Lower lobe of right lung (tissue), 2 donors: ENCODE measurements at regions not wholly inside any gene's neighbourhood (a gene's known extent, or its start where the extent isn't known, plus 50 kb on each side); places are given as distances from the start of the nearest gene placed in this dataset.

ENCODE experiments used
- ATAC-seq, 2 donors: fragments of 200-7000 bp; cut with Tn5 transposase; one replicate each; pipeline ENCODE4 v1.9.1; 2020 to 2022; ENCODE audit warnings: mild to moderate bottlenecking in 2 of 2, moderate library complexity in 2 of 2
- DNase-seq: peaks from one replicate; pipeline ENCODE4 v3.0.0-alpha.2; 2020
- H3K27ac ChIP-seq: fragments of 200-600 bp; one replicate; pipeline ENCODE4 v1.8.0; 2022
- H3K27me3 ChIP-seq: fragments of 200-600 bp; one replicate; pipeline ENCODE4 v1.8.0; 2022; ENCODE audit warnings: low read depth
- H3K36me3 ChIP-seq: fragments of 200-600 bp; one replicate; pipeline ENCODE4 v1.8.0; 2022; ENCODE audit warnings: mild to moderate bottlenecking
- H3K4me1 ChIP-seq: fragments of 200-600 bp; one replicate; pipeline ENCODE4 v1.8.0; 2022
- H3K4me3 ChIP-seq: fragments of 200-600 bp; one replicate; pipeline ENCODE4 v1.8.0; 2022; ENCODE audit warnings: mild to moderate bottlenecking
- H3K9me3 ChIP-seq: fragments of 200-600 bp; one replicate; pipeline ENCODE4 v1.8.0; 2022
- intact Hi-C: fragments of 100-400 bp; cut with DNase I; formaldehyde crosslinking; loops from one replicate; pipeline ENCODE4 v1.11.0; 2022
- TF ChIP-seq, protein P1 (sequence below): fragments of 200-600 bp; IDR thresholded peaks from one replicate; pipeline ENCODE4 v1.8.0; 2022; ENCODE audit warnings: antibody characterized with exemption, mild to moderate bottlenecking
- donor health status: DM: no; HTN: yes; CAD: no; lungs with severe emphysema.

DNA sequence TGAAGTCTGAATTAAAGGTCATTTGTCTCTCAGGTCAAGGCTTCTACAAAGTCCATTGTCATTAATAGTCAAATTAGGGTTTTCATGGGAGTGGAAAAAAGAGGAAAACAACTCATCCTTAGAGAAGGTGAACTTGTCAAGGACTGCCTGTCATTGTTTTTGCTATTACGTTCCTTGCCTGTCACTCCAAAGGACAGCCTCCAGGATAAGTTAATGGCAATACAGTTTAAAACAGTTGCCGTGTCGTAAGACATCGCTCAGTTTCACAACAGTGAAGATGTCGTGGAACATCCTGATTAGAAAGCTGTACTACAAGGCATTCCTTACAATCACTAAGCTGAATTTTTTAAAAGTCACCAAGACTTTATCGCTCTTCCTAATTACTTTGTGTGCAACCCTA lies 466.8 kb upstream of the SMIM31 start:
- no peaks in the 10 kb centered on the region for H3K27me3 ChIP-seq
- no peaks in the 10 kb centered on the region for H3K36me3 ChIP-seq
- H3K4me3 ChIP-seq = no peak overlapping the region
- H3K4me1 ChIP-seq = no peaks in the 10 kb centered on the region
- no peak for ATAC-seq
- intact Hi-C loops = no loop called here
- no peak overlapping the region for H3K27ac ChIP-seq
- DNase-seq = no peak
- TF ChIP-seq, protein P1, sequence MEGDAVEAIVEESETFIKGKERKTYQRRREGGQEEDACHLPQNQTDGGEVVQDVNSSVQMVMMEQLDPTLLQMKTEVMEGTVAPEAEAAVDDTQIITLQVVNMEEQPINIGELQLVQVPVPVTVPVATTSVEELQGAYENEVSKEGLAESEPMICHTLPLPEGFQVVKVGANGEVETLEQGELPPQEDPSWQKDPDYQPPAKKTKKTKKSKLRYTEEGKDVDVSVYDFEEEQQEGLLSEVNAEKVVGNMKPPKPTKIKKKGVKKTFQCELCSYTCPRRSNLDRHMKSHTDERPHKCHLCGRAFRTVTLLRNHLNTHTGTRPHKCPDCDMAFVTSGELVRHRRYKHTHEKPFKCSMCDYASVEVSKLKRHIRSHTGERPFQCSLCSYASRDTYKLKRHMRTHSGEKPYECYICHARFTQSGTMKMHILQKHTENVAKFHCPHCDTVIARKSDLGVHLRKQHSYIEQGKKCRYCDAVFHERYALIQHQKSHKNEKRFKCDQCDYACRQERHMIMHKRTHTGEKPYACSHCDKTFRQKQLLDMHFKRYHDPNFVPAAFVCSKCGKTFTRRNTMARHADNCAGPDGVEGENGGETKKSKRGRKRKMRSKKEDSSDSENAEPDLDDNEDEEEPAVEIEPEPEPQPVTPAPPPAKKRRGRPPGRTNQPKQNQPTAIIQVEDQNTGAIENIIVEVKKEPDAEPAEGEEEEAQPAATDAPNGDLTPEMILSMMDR = no peak
- H3K9me3 ChIP-seq = no peaks in the 10 kb centered on the region

DNA sequence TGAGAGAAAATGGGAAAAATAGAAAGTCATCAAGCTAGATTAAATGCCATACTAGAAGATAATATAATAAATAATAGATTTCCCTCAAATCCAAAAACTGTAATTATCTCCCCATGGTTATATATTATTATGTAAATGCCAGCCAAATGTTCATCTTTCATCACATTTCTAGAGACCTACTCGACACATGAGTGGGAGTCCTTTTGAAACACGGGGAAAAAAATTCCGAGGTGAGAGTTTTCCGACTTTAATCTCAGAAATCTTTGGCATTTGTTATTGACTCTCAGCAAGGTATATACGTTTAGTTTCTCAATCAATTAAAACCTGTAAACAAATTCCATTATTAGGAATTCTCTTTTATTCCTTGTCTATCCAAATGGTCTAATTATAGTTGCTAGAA lies 465.4 kb upstream of the SMIM31 start:
- Histone ChIP-seq H3K27ac (no peak overlapping the region), H3K27me3 (no peaks in the 10 kb centered on the region), H3K9me3 (no peaks in the 10 kb centered on the region), H3K4me3 (no peak overlapping the region), H3K36me3 (no peaks in the 10 kb centered on the region), H3K4me1 (no peaks in the 10 kb centered on the region)
- TF ChIP-seq, protein P1 = no peak
- intact Hi-C loops = no loop called here
- ATAC-seq (no peak), DNase-seq (no peak)

DNA sequence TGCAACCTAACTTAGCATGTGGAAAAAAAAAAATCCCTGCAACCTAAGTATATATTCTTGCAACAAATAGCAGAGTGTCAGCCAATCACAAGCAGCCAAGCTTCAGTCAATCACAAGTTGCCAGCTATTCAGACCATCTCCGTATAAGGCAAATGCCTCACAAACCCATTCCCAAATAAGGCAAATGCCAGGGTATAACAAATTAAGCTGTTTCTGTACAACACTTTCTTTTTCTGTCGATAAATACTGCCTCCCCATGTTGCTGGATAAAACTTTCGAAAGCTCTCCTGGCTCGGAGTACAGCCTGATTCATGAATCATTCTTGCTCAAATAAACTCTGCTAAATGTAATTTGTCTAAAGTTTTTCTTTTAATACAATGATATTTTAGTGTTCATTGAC lies 460.7 kb upstream of the SMIM31 start:
- H3K36me3 ChIP-seq = no peaks in the 10 kb centered on the region
- DNase-seq (no peak), ATAC-seq (no peak)
- intact Hi-C loops = no loop called here
- H3K4me3 ChIP-seq = no peak overlapping the region
- no peaks in the 10 kb centered on the region for H3K27me3 ChIP-seq
- H3K4me1 ChIP-seq = no peaks in the 10 kb centered on the region
- TF ChIP-seq, protein P1 = no peak
- H3K27ac ChIP-seq = no peak overlapping the region
- no peaks in the 10 kb centered on the region for H3K9me3 ChIP-seq

DNA sequence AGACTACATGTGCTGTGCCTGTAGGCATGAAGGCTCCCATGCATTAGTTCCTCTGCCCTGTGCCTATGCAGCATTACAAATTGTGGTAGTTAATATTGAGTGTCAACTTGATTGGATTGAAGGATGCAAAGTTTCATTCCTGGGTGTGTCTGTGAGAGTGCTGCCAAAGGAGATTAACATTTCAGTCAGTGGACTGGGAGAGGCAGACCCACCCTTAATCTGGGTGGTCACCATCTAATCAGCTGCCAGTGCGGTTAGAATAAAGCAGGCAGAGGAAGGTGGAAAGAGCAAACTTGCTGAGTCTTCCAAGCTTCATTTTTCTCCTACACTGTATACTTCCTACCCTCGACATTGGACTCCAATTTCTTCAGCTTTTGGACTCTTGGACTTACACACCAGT lies 460.2 kb upstream of the SMIM31 start:
- Histone ChIP-seq H3K4me1 (no peaks in the 10 kb centered on the region), H3K4me3 (no peak overlapping the region), H3K36me3 (no peaks in the 10 kb centered on the region), H3K9me3 (no peaks in the 10 kb centered on the region), H3K27ac (no peak overlapping the region), H3K27me3 (no peaks in the 10 kb centered on the region)
- intact Hi-C loops = no loop called here
- ATAC-seq (no peak), DNase-seq (no peak)
- TF ChIP-seq, protein P1 = no peak

DNA sequence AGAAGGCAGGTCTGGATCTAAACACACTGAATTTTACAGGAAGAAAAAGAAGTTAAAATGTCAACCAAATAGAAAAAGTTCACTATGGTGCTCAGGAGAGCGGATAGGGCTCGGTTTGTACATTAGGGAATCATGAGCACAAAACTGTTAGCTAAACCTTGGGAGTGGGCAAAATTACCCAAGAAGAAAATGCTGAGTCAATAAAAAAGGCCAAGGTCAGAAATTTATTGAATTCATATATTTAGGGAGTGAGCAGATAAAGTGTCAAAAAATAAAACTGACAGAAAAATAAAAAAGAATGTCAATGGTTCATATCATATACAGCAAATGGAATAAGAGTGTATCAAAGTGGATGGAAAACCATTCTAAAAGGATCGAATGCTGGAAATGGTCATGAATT lies 452.5 kb upstream of the SMIM31 start:
- no peak overlapping the region for H3K4me3 ChIP-seq
- no peak for DNase-seq
- H3K4me1 ChIP-seq = no peaks in the 10 kb centered on the region
- TF ChIP-seq, protein P1 = no peak
- no peaks in the 10 kb centered on the region for H3K9me3 ChIP-seq
- H3K36me3 ChIP-seq = no peaks in the 10 kb centered on the region
- no peaks in the 10 kb centered on the region for H3K27me3 ChIP-seq
- intact Hi-C loops = no loop called here
- H3K27ac ChIP-seq = no peak overlapping the region
- no peak for ATAC-seq

DNA sequence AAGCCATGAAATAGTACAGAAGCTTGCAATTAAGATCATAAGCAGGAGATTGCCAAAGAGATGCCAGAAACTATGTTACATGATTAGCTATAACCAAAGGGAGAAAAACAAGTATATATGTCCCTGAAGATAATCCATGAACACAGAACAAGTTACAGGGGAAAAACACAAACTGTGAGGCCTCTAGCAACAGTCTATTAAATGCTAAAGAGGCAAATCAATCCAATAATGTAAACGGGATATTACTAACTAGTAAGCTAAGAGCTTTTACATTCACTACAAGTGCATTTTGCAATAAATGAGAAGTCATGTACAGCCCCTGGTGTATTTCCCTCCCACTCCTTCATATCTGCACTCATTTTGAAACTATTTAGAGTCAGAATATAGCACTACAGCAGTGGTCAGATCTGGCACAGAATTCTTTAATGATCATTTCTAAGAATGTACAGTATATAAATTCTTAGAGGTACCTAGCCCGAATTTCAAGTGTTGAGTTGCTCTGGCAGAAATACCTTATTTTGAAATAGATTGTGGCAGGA lies 449.8 kb upstream of the SMIM31 start:
- TF ChIP-seq, protein P1 = no peak
- Histone ChIP-seq H3K4me3 (no peak overlapping the region), H3K27me3 (no peaks in the 10 kb centered on the region), H3K9me3 (no peaks in the 10 kb centered on the region), H3K4me1 (no peaks in the 10 kb centered on the region), H3K27ac (no peak overlapping the region), H3K36me3 (no peaks in the 10 kb centered on the region)
- intact Hi-C loops = no loop called here
- ATAC-seq (no peak), DNase-seq (no peak)
